ENCODE measurements at regions not wholly inside any gene's neighbourhood (a gene's known extent, or its start where the extent isn't known, plus 50 kb on each side); places are given as distances from the start of the nearest gene placed in this dataset.

- DNase-seq (ENCODE audit: low read depth in 1 of 2, low spot score in 2 of 2): no peak
- Histone ChIP-seq H3K27ac (no peak overlapping the region), H3K27me3 (replicated peaks) (peaks cover 41% of the 10 kb centered on the region), H3K4me1 (replicated peaks) (no peaks in the 10 kb centered on the region), H3K4me3 (no peak overlapping the region), H3K36me3 (no peaks in the 10 kb centered on the region), H3K9me3 (replicated peaks) (no peaks in the 10 kb centered on the region)
Observed at GRCh38 chr21:33171616-33172169, 58.0 kb upstream of the IFNAR2 start.

GRCh38 chr21:33174756-33175155, 55.0 kb upstream of the IFNAR2 start:
- Histone ChIP-seq H3K27ac (no peak overlapping the region), H3K9me3 (replicated peaks) (no peaks in the 10 kb centered on the region), H3K4me3 (no peak overlapping the region), H3K4me1 (replicated peaks) (no peaks in the 10 kb centered on the region), H3K36me3 (no peaks in the 10 kb centered on the region), H3K27me3 (replicated peaks) (peaks cover 50% of the 10 kb centered on the region)
- DNase-seq (ENCODE audit: low read depth in 1 of 2, low spot score in 2 of 2): no peak
